H1 (cell line): ENCODE measurements at regions not wholly inside any gene's neighbourhood (a gene's known extent, or its start where the extent isn't known, plus 50 kb on each side); places are given as distances from the start of the nearest gene placed in this dataset.

ENCODE experiments used
- CTCF ChIA-PET: fragments of 300-600 bp; sonication (Branson Sonifier 250); formaldehyde crosslinking; loops from one replicate; lab custom pipeline; 2021; ENCODE audit not compliant: partially characterized antibody; lab: Charles Lee
- POLR2A ChIA-PET: fragments of 300-600 bp; sonication (Branson Sonifier 250); formaldehyde crosslinking; loops from one replicate; lab custom pipeline; 2021; ENCODE audit warnings: inconsistent platforms; ENCODE audit not compliant: partially characterized antibody; lab: Charles Lee
- DNase-seq, 2 experiments: peaks; one replicate each; pipeline versions ENCODE4 v3.0.0 to v3.0.0-alpha.2; 2010 to 2022; ENCODE audit warnings: low spot score in 2 of 2, low read depth in 1 of 2, mixed read lengths in 1 of 2
- FAIRE-seq: peaks from 2 replicates; lab custom pipeline; 2011; peaks lifted over from hg19 to GRCh38; lab: Jason Lieb, UNC
- H2AFZ ChIP-seq: 2 replicates; pipeline ENCODE4 v1.8.1; 2012; ENCODE audit warnings: low read length, inconsistent platforms
- H2AK5ac ChIP-seq: 2 replicates; pipeline ENCODE4 v1.6.1; 2013; ENCODE audit warnings: low read depth, low read length
- H2BK120ac ChIP-seq: replicated peaks from 2 replicates; pipeline ENCODE3; 2013; ENCODE audit warnings: low read depth, low read length, inconsistent platforms
- H2BK12ac ChIP-seq: 2 replicates; pipeline ENCODE4 v1.6.1; 2013; ENCODE audit warnings: low read depth, low read length
- H2BK15ac ChIP-seq: 2 replicates; pipeline ENCODE4 v1.6.1; 2013; ENCODE audit warnings: low read length
- H2BK20ac ChIP-seq: 2 replicates; pipeline ENCODE4 v1.6.1; 2013; ENCODE audit warnings: low read length
- H2BK5ac ChIP-seq: 2 replicates; pipeline ENCODE4 v1.6.1; 2013; ENCODE audit warnings: low read depth, low read length
- H3K14ac ChIP-seq: 2 replicates; pipeline ENCODE4 v1.6.1; 2013; ENCODE audit warnings: inconsistent platforms; ENCODE audit not compliant: insufficient read length
- H3K18ac ChIP-seq: 2 replicates; pipeline ENCODE4 v1.6.1; 2013; ENCODE audit warnings: low read length; ENCODE audit errors: extremely low read depth
- H3K23ac ChIP-seq: 2 replicates; pipeline ENCODE4 v1.6.1; 2013; ENCODE audit warnings: inconsistent platforms; ENCODE audit not compliant: insufficient read length
- H3K23me2 ChIP-seq: 2 replicates; pipeline ENCODE4 v1.6.1; 2013; ENCODE audit warnings: low read depth, low read length
- H3K27ac ChIP-seq: 2 replicates; pipeline ENCODE4 v1.6.1; 2011; ENCODE audit warnings: low read depth, low read length, inconsistent platforms
- H3K27me3 ChIP-seq, 4 experiments: replicated peaks in 1 of 4; 1 replicate in 1 of 4; 2 replicates in 3 of 4; pipeline versions ENCODE4 v1.6.1 to v1.8.1; 2011 to 2013; ENCODE audit warnings: low read length in 3 of 4, mild to moderate bottlenecking in 3 of 4, inconsistent platforms in 2 of 4, mixed read lengths in 2 of 4, moderate library complexity in 1 of 4; ENCODE audit not compliant: control insufficient read depth in 3 of 4, insufficient read depth in 3 of 4; ENCODE audit errors: extremely low read depth in 1 of 4
- H3K36me3 ChIP-seq, 4 experiments: 2 replicates each; pipeline versions ENCODE4 v1.6.1 to v1.8.1; 2011 to 2013; ENCODE audit warnings: mild to moderate bottlenecking in 4 of 4, low read length in 3 of 4, moderate library complexity in 2 of 4, control low read depth in 1 of 4, inconsistent platforms in 1 of 4; ENCODE audit not compliant: insufficient read depth in 4 of 4, control insufficient read depth in 2 of 4
- H3K4ac ChIP-seq: replicated peaks from 2 replicates; pipeline ENCODE3; 2013; ENCODE audit warnings: low read length, low read depth, mixed read lengths, inconsistent platforms; ENCODE audit not compliant: insufficient read length
- H3K4me1 ChIP-seq, 4 experiments: replicated peaks in 1 of 4; 1 replicate in 1 of 4; 2 replicates in 3 of 4; pipeline versions ENCODE4 v1.6.1 to v1.8.1; 2011 to 2013; ENCODE audit warnings: low read length in 3 of 4, inconsistent platforms in 2 of 4, mixed read lengths in 1 of 4; ENCODE audit not compliant: insufficient read depth in 4 of 4, control insufficient read depth in 3 of 4
- H3K4me2 ChIP-seq, 2 experiments: 2 replicates each; pipeline versions ENCODE4 v1.6.1 to v1.8.1; 2011 to 2013; ENCODE audit warnings: low read depth in 2 of 2, low read length in 2 of 2, control low read depth in 1 of 2, inconsistent platforms in 1 of 2, mild to moderate bottlenecking in 1 of 2; ENCODE audit not compliant: insufficient read depth in 1 of 2
- H3K4me3 ChIP-seq, 4 experiments: fragments of 200-600, 300-600 bp in 1 of 4; sonication (generic), shearing (Covaris generic), sonication (Bioruptor Twin) in 1 of 4; 2 replicates each; pipeline versions ENCODE4 v1.5.1 to v1.8.1; 2011 to 2016; ENCODE audit warnings: low read length in 4 of 4, low read depth in 3 of 4, control low read depth in 2 of 4, inconsistent platforms in 2 of 4, mild to moderate bottlenecking in 2 of 4, mixed read lengths in 1 of 4, moderate library complexity in 1 of 4; ENCODE audit not compliant: insufficient read depth in 2 of 4; ENCODE audit errors: extremely low read depth in 1 of 4
- H3K56ac ChIP-seq: replicated peaks from 2 replicates; pipeline ENCODE3; 2013; ENCODE audit warnings: low read depth, mild to moderate bottlenecking, mixed read lengths, low read length, inconsistent platforms; ENCODE audit not compliant: insufficient read length
- H3K79me1 ChIP-seq: 2 replicates; pipeline ENCODE4 v1.6.1; 2013; ENCODE audit warnings: low read depth, low read length, control low read depth
- H3K79me2 ChIP-seq, 2 experiments: 2 replicates each; pipeline versions ENCODE4 v1.6.1 to v1.8.1; 2012 to 2013; ENCODE audit warnings: low read length in 2 of 2, mild to moderate bottlenecking in 2 of 2, inconsistent platforms in 1 of 2; ENCODE audit not compliant: insufficient read depth in 2 of 2, control insufficient read depth in 1 of 2
- H3K9ac ChIP-seq, 4 experiments: replicated peaks in 1 of 4; 1 replicate in 1 of 4; 2 replicates in 3 of 4; pipeline versions ENCODE4 v1.6.1 to v1.8.1; 2011 to 2013; ENCODE audit warnings: low read depth in 3 of 4, low read length in 3 of 4, control low read depth in 2 of 4, mild to moderate bottlenecking in 2 of 4, moderate library complexity in 2 of 4, inconsistent platforms in 1 of 4; ENCODE audit errors: extremely low read depth in 1 of 4
- H3K9me3 ChIP-seq, 2 experiments: 2 replicates each; pipeline versions ENCODE4 v1.6.1 to v1.8.1; 2012 to 2013; ENCODE audit warnings: mild to moderate bottlenecking in 2 of 2, moderate library complexity in 2 of 2, control low read depth in 1 of 2, inconsistent platforms in 1 of 2, low read depth in 1 of 2, low read length in 1 of 2, mixed read lengths in 1 of 2; ENCODE audit not compliant: insufficient read depth in 2 of 2
- H4K20me1 ChIP-seq, 2 experiments: replicated peaks in 1 of 2; 2 replicates each; pipeline versions ENCODE3 to v1.8.1; 2011 to 2013; ENCODE audit warnings: inconsistent platforms in 2 of 2, low read length in 2 of 2, mild to moderate bottlenecking in 1 of 2; ENCODE audit not compliant: insufficient read depth in 2 of 2, control insufficient read depth in 1 of 2
- H4K5ac ChIP-seq: 2 replicates; pipeline ENCODE4 v1.6.1; 2013; ENCODE audit warnings: low read length, low read depth, mixed read lengths, inconsistent platforms; ENCODE audit not compliant: insufficient read length
- H4K8ac ChIP-seq: 2 replicates; pipeline ENCODE4 v1.8.0; 2013; ENCODE audit warnings: mild to moderate bottlenecking, moderate library complexity, low read length, inconsistent platforms; ENCODE audit not compliant: insufficient read depth; ENCODE audit errors: extremely low read depth
- H4K91ac ChIP-seq: replicated peaks from 2 replicates; pipeline ENCODE3; 2013; ENCODE audit warnings: low read length, mixed read lengths, inconsistent platforms; ENCODE audit not compliant: insufficient read length
- ASH2L ChIP-seq: fragments of 200-600, 300-600 bp; sonication (generic); IDR thresholded peaks from one replicate; pipeline ENCODE4 v1.7.1; 2017; ENCODE audit warnings: low read length
- BCL11A ChIP-seq, 2 experiments: IDR thresholded peaks; one replicate each; pipeline ENCODE4 v1.6.1; 2011; ENCODE audit warnings: low read depth in 2 of 2, low read length in 2 of 2, mild to moderate bottlenecking in 2 of 2
- CHD1 ChIP-seq: IDR thresholded peaks from 2 replicates; pipeline ENCODE4 v1.6.1; 2012; ENCODE audit warnings: low read depth, low read length, improper control_type of control experiment
- CHD2 ChIP-seq: IDR thresholded peaks from 2 replicates; pipeline ENCODE4 v1.6.1; 2012; ENCODE audit warnings: low read length, improper control_type of control experiment
- FOSL1 ChIP-seq: IDR thresholded peaks from 2 replicates; pipeline ENCODE4 v1.6.1; 2011; ENCODE audit warnings: mild to moderate bottlenecking, low read depth, low read length, moderate library complexity; ENCODE audit not compliant: insufficient read depth
- PHF8 ChIP-seq: fragments of 200-600 bp; sonication (generic); conservative IDR thresholded peaks from 2 replicates; pipeline ENCODE4 v1.7.1; 2012; ENCODE audit warnings: low read depth, mild to moderate bottlenecking, inconsistent platforms, low read length, moderate library complexity
- POLR2A ChIP-seq, 2 experiments: IDR thresholded peaks; 1 replicate in 1 of 2; 2 replicates in 1 of 2; pipeline ENCODE4 v1.6.1; 2011; ENCODE audit warnings: low read depth in 2 of 2, low read length in 2 of 2, mild to moderate bottlenecking in 2 of 2; ENCODE audit errors: control extremely low read depth in 1 of 2
- SAP30 ChIP-seq: fragments of 300-600 bp; sonication (generic); IDR thresholded peaks from 2 replicates; pipeline ENCODE4 v1.7.1; 2012; ENCODE audit warnings: low read length, moderate library complexity, mild to moderate bottlenecking, inconsistent platforms; ENCODE audit not compliant: insufficient read depth, insufficient replicate concordance
- SIX5 ChIP-seq: IDR thresholded peaks from 2 replicates; pipeline ENCODE4 v1.6.1; 2011; ENCODE audit warnings: mild to moderate bottlenecking, low read depth, low read length
- SP1 ChIP-seq: IDR thresholded peaks from 2 replicates; pipeline ENCODE4 v1.6.1; 2011; ENCODE audit warnings: low read depth, low read length
- SP4 ChIP-seq: IDR thresholded peaks from 2 replicates; pipeline ENCODE4 v1.6.1; 2012; ENCODE audit warnings: low read length, inconsistent platforms
- SUZ12 ChIP-seq: fragments of 200-600 bp; sonication (generic); IDR thresholded peaks from 2 replicates; pipeline ENCODE4 v1.6.1; 2012; ENCODE audit warnings: mild to moderate bottlenecking, inconsistent platforms, low read length, moderate library complexity, mixed read lengths
- TEAD4 ChIP-seq: IDR thresholded peaks from 2 replicates; pipeline ENCODE4 v1.6.1; 2012; ENCODE audit warnings: low read depth, low read length, inconsistent platforms, mixed read lengths
- YY1 ChIP-seq: IDR thresholded peaks from 2 replicates; pipeline ENCODE4 v1.6.1; 2011; ENCODE audit warnings: low read depth, mild to moderate bottlenecking, low read length
- ZNF274 ChIP-seq: IDR thresholded peaks from 2 replicates; pipeline ENCODE4 v1.7.0; 2012; ENCODE audit warnings: low read length, borderline replicate concordance; ENCODE audit errors: extremely low read depth
- WGBS, 2 experiments: shearing (Covaris generic) in 1 of 2; methylation state at CpG; one replicate each; pipeline versions ENCODE4 v1.1.6 to v1.1.7; 2013 to 2015; ENCODE audit warnings: low lambda C conversion rate in 2 of 2, mixed read lengths in 2 of 2, inconsistent platforms in 1 of 2, low coverage in 1 of 2, missing lambda C conversion rate in 1 of 2; ENCODE audit not compliant: insufficient replicate concordance in 2 of 2, insufficient coverage in 1 of 2, insufficient read length in 1 of 2; ENCODE audit errors: extremely low coverage in 1 of 2, missing lambda C conversion rate in 1 of 2; 5-methylcytosine and 5-hydroxymethylcytosine counted together
- TF ChIP-seq, protein P1 (sequence below): IDR thresholded peaks from 2 replicates; pipeline ENCODE4 v1.6.1; 2011; ENCODE audit warnings: low read length, improper control_type of control experiment

DNA sequence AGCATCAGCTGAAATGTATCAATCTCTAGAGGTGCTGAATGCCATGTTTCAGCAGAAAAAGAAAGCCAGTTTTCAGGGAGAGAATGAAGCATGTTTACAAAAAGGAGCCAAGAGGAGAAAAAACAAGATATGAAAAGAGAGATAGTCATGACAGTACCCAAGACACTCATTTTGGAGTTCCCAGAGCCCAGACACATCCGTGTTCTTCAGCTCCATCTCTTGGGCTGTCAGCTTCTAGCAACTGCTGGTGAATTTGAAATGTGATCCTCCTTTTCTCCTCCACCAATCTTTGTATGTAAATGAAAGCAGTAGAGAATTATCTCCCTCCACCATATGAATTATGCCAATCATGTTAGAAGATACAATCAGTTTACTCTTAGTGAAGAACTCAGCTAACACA lies 93.0 kb upstream of the SLC25A36 start:
- Histone ChIP-seq H4K5ac (no peak overlapping the region), H2AFZ (no peak overlapping the region), H3K56ac (no peak overlapping the region), H3K23me2 (no peaks in the 10 kb centered on the region), H4K8ac (no peak overlapping the region), H4K20me1 (no peaks in the 10 kb centered on the region), H3K4me3 (no peak overlapping the region), H2BK12ac (no peak overlapping the region), H3K9ac (no peak overlapping the region), H3K9me3 (no peaks in the 10 kb centered on the region), H3K27me3 (peaks cover 0 to 2% (median 0%) of the 10 kb centered on the region in 4 experiments; a peak in 1 of 7 replicates), H3K14ac (no peak overlapping the region), H2BK15ac (no peak overlapping the region), H3K4me2 (no peak overlapping the region), H2BK20ac (no peak overlapping the region), H3K36me3 (no peaks in the 10 kb centered on the region), H2AK5ac (no peak overlapping the region), H3K4me1 (no peaks in the 10 kb centered on the region), H3K27ac (no peak overlapping the region), H3K79me1 (no peaks in the 10 kb centered on the region), H3K4ac (no peak overlapping the region), H2BK120ac (no peak overlapping the region), H3K18ac (no peak overlapping the region), H3K23ac (no peak overlapping the region), H3K79me2 (no peaks in the 10 kb centered on the region), H4K91ac (no peak overlapping the region), H2BK5ac (no peak overlapping the region)
- POLR2A ChIA-PET: interaction anchor here (0.7 kb wide), 1 partner anchor 81 kb away, joined by 4 read pairs; no protein-coding TSS in a partner anchor
- CTCF ChIA-PET: interaction anchor here (1.3 kb wide), 1 partner anchor 11 kb away, joined by 4 read pairs; no protein-coding TSS in a partner anchor
- 75% methylated on average over 1 of the region's 1 CpG; no CpG with 5 or more reads in 1 of the 2 experiments for WGBS, 2 experiments
- FAIRE-seq: no peak
- DNase-seq: no peak
- TF ChIP-seq PHF8 (no peak), SUZ12 (no peak), ZNF274 (no peak), FOSL1 (no peak), CHD2 (no peak), SIX5 (no peak), SAP30 (no peak), BCL11A (IDR thresholded peaks at IDR 0.05; ENCODE audit: low read depth in 2 of 2, low read length in 2 of 2) (no peak), ASH2L (no peak), YY1 (no peak), TEAD4 (no peak), SP1 (no peak), POLR2A (IDR thresholded peaks at IDR 0.05; ENCODE audit: control extremely low read depth in 1 of 2, low read depth in 2 of 2, low read length in 2 of 2) (no peak), SP4 (no peak), CHD1 (no peak)
- TF ChIP-seq, protein P1, sequence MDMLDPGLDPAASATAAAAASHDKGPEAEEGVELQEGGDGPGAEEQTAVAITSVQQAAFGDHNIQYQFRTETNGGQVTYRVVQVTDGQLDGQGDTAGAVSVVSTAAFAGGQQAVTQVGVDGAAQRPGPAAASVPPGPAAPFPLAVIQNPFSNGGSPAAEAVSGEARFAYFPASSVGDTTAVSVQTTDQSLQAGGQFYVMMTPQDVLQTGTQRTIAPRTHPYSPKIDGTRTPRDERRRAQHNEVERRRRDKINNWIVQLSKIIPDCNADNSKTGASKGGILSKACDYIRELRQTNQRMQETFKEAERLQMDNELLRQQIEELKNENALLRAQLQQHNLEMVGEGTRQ: no peak
